Mucosa of descending colon (tissue), 3 donors: ENCODE measurements at regions not wholly inside any gene's neighbourhood (a gene's known extent, or its start where the extent isn't known, plus 50 kb on each side); places are given as distances from the start of the nearest gene placed in this dataset.
A peak's percentile ranks its signal among the peaks of the same experiment; 100 is the strongest.

Experiments used
- ATAC-seq: fragments of 200-7000 bp; cut with Tn5 transposase; one replicate; pipeline ENCODE4 v1.9.1; 2020; ENCODE audit warnings: mild to moderate bottlenecking, moderate library complexity
- DNase-seq, 3 donors: peaks; one replicate each; pipeline ENCODE4 v3.0.0-alpha.2; 2020
- H3K36me3 ChIP-seq: fragments of 200-600 bp; one replicate; pipeline ENCODE4 v1.8.0; 2021; ENCODE audit warnings: low read depth, mild to moderate bottlenecking
- H3K4me1 ChIP-seq: fragments of 200-600 bp; one replicate; pipeline ENCODE4 v1.8.0; 2021; ENCODE audit warnings: low read depth, mild to moderate bottlenecking
- H3K4me3 ChIP-seq: fragments of 200-600 bp; one replicate; pipeline ENCODE4 v1.8.0; 2021; ENCODE audit warnings: mild to moderate bottlenecking
- H3K9me3 ChIP-seq: fragments of 200-600 bp; one replicate; pipeline ENCODE4 v1.8.0; 2021; ENCODE audit warnings: mild to moderate bottlenecking
- CTCF ChIP-seq: fragments of 200-600 bp; IDR thresholded peaks from one replicate; pipeline ENCODE4 v1.8.0; 2022; ENCODE audit warnings: antibody characterized with exemption, mild to moderate bottlenecking
- intact Hi-C, 2 donors: fragments of 100-400 bp; cut with DNase I in 1 of 2; cut with micrococcal nuclease in 1 of 2; formaldehyde crosslinking; loops; one replicate each; pipeline versions ENCODE4 v1.11.0 to v1.11.1; 2022; cut with DNase I, micrococcal nuclease
- donor health status: DM: no; HTN: no; CAD: no; lungs with moderate emphysema.
- donor health status: DM: no; HTN: no; CAD: no.
- donor health status: DM: no; HTN: yes; CAD: no.

- Histone ChIP-seq H3K4me1 (no peaks in the 10 kb centered on the region), H3K4me3 (no peak overlapping the region), H3K9me3 (no peaks in the 10 kb centered on the region), H3K36me3 (no peaks in the 10 kb centered on the region)
- intact Hi-C loops, result no loop called here
- DNase-seq (peak in 1 of 3 donors; percentile 7), ATAC-seq (peak; percentile 27)
- TF ChIP-seq CTCF, result no peak
Measured at GRCh38 chr2:234823196-234823876, 128.5 kb upstream of the SH3BP4 start.

- Histone ChIP-seq H3K36me3 (no peaks in the 10 kb centered on the region), H3K9me3 (no peaks in the 10 kb centered on the region), H3K4me3 (no peak overlapping the region), H3K4me1 (no peaks in the 10 kb centered on the region)
- intact Hi-C loops, result no loop called here
- ATAC-seq (no peak), DNase-seq (no peak)
- TF ChIP-seq CTCF, result no peak
Measured at GRCh38 chr2:234821946-234822475, 129.8 kb upstream of the SH3BP4 start.

- no peak for TF ChIP-seq CTCF
- no peaks in the 10 kb centered on the region for H3K4me1 ChIP-seq
- intact Hi-C loops, result no loop called here
- H3K4me3 ChIP-seq, result no peak overlapping the region
- ATAC-seq, result no peak
- no peaks in the 10 kb centered on the region for H3K36me3 ChIP-seq
- no peaks in the 10 kb centered on the region for H3K9me3 ChIP-seq
- DNase-seq, result no peak
Measured at GRCh38 chr2:234818937-234819336, 132.9 kb upstream of the SH3BP4 start.

GRCh38 chr2:234816491-234816890 is 135.3 kb upstream of the SH3BP4 start:
- H3K36me3 ChIP-seq, result no peaks in the 10 kb centered on the region
- no peak for DNase-seq
- ATAC-seq, result no peak
- H3K4me3 ChIP-seq, result no peak overlapping the region
- TF ChIP-seq CTCF, result no peak
- no peaks in the 10 kb centered on the region for H3K4me1 ChIP-seq
- intact Hi-C loops, result no loop called here
- H3K9me3 ChIP-seq, result no peaks in the 10 kb centered on the region

GRCh38 chr2:234816056-234816455 is 135.8 kb upstream of the SH3BP4 start:
- intact Hi-C loops, result no loop called here
- Histone ChIP-seq H3K36me3 (no peaks in the 10 kb centered on the region), H3K4me1 (no peaks in the 10 kb centered on the region), H3K4me3 (no peak overlapping the region), H3K9me3 (no peaks in the 10 kb centered on the region)
- no peak for TF ChIP-seq CTCF
- ATAC-seq (no peak), DNase-seq (no peak)
